Breast epithelium (tissue), 4 donors: ENCODE measurements at regions not wholly inside any gene's neighbourhood (a gene's known extent, or its start where the extent isn't known, plus 50 kb on each side); places are given as distances from the start of the nearest gene placed in this dataset.
A peak's percentile ranks its signal among the peaks of the same experiment; 100 is the strongest.

ENCODE experiments used
- DNase-seq, 2 donors: peaks; one replicate each; pipeline ENCODE4 v3.0.0-alpha.2; 2019; ENCODE audit warnings: low spot score in 2 of 2
- H3K27ac ChIP-seq, 2 donors: fragments of 200-600 bp; sonication (generic) in 1 of 2; one replicate each; pipeline ENCODE4 v1.5.1; 2016 to 2019; ENCODE audit warnings: mild to moderate bottlenecking in 1 of 2
- H3K27me3 ChIP-seq, 2 donors: fragments of 200-600 bp; sonication (generic) in 1 of 2; one replicate each; pipeline versions ENCODE4 v1.5.1 to v1.6.0; 2017 to 2019; ENCODE audit warnings: control low read depth in 1 of 2, mild to moderate bottlenecking in 1 of 2
- H3K36me3 ChIP-seq: fragments of 200-600 bp; one replicate; pipeline ENCODE4 v1.5.1; 2019
- H3K4me1 ChIP-seq, 2 donors: fragments of 200-600 bp; sonication (generic); one replicate each; pipeline ENCODE4 v1.5.1; 2016 to 2019; ENCODE audit warnings: control low read depth in 1 of 2
- H3K4me3 ChIP-seq, 3 donors: fragments of 200-600 bp; sonication (generic); 1 replicate in 2 of 3; 2 replicates in 1 of 3; pipeline ENCODE4 v1.5.1; 2016 to 2019; ENCODE audit warnings: mild to moderate bottlenecking in 3 of 3, moderate library complexity in 2 of 3
- H3K9me3 ChIP-seq, 2 donors: fragments of 200-600 bp; sonication (generic) in 1 of 2; one replicate each; pipeline ENCODE4 v1.5.1; 2016 to 2019; ENCODE audit warnings: control low read depth in 1 of 2
- POLR2A ChIP-seq: fragments of 450-650 bp; IDR thresholded peaks from one replicate; pipeline ENCODE4 v1.6.1; 2016; ENCODE audit warnings: antibody characterized with exemption, mild to moderate bottlenecking, moderate library complexity
- POLR2AphosphoS5 ChIP-seq, 3 donors: sonication (generic); formaldehyde crosslinking; IDR thresholded peaks; one replicate each; pipeline ENCODE4 v1.6.1; 2017; ENCODE audit warnings: antibody characterized with exemption in 3 of 3
- intact Hi-C: fragments of 100-400 bp; cut with DNase I; formaldehyde crosslinking; loops from one replicate; pipeline ENCODE4 v1.15.1; 2023; ENCODE audit warnings: low total_unique reads
- TF ChIP-seq, protein P1 (sequence below), 3 donors: fragments of 450-650 bp; IDR thresholded peaks; one replicate each; pipeline ENCODE4 v1.5.1; 2016 to 2017; ENCODE audit warnings: antibody characterized with exemption in 3 of 3, mild to moderate bottlenecking in 3 of 3, moderate library complexity in 3 of 3

GRCh38 chr4:117793845-117794480 is 240.3 kb upstream of the NDST3 start:
- DNase-seq, result no peak
- Histone ChIP-seq H3K27ac (peak overlapping the region in 1 of 2 donors; percentile 6), H3K4me1 (no peaks in the 10 kb centered on the region), H3K9me3 (no peaks in the 10 kb centered on the region), H3K27me3 (no peaks in the 10 kb centered on the region), H3K36me3 (no peaks in the 10 kb centered on the region), H3K4me3 (no peak overlapping the region)
- TF ChIP-seq, protein P1, sequence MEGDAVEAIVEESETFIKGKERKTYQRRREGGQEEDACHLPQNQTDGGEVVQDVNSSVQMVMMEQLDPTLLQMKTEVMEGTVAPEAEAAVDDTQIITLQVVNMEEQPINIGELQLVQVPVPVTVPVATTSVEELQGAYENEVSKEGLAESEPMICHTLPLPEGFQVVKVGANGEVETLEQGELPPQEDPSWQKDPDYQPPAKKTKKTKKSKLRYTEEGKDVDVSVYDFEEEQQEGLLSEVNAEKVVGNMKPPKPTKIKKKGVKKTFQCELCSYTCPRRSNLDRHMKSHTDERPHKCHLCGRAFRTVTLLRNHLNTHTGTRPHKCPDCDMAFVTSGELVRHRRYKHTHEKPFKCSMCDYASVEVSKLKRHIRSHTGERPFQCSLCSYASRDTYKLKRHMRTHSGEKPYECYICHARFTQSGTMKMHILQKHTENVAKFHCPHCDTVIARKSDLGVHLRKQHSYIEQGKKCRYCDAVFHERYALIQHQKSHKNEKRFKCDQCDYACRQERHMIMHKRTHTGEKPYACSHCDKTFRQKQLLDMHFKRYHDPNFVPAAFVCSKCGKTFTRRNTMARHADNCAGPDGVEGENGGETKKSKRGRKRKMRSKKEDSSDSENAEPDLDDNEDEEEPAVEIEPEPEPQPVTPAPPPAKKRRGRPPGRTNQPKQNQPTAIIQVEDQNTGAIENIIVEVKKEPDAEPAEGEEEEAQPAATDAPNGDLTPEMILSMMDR (IDR thresholded peaks at IDR 0.05), result no peak
- TF ChIP-seq POLR2A (no peak), POLR2AphosphoS5 (IDR thresholded peaks at IDR 0.05) (no peak)
- intact Hi-C loops, result no loop called here

GRCh38 chr4:117796677-117797076 is 237.6 kb upstream of the NDST3 start:
- Histone ChIP-seq H3K4me3 (no peak overlapping the region), H3K27me3 (no peaks in the 10 kb centered on the region), H3K36me3 (no peaks in the 10 kb centered on the region), H3K27ac (no peak overlapping the region), H3K4me1 (no peaks in the 10 kb centered on the region), H3K9me3 (no peaks in the 10 kb centered on the region)
- TF ChIP-seq, protein P1 (IDR thresholded peaks at IDR 0.05), result no peak
- TF ChIP-seq POLR2AphosphoS5 (IDR thresholded peaks at IDR 0.05) (no peak), POLR2A (no peak)
- intact Hi-C loops, result no loop called here
- no peak for DNase-seq

DNA sequence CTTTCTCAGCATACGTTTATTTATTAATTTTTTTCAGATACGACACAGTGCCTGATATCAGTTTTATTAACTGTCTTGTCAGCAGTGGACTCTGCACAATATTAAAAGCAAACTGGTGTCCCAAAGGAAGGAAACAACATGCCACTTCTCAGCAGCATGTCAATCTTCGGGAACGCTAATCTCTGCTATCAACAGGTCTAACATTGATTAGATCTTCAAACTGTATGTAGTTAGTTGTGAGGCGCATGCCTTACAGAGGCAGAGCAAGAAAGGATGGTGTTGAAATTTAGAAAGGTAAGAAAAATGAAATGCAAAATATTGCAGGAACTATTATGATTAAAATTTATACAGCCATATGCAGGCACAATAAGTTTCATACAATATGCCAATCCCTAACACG is 233.7 kb upstream of the NDST3 start:
- no peak for TF ChIP-seq POLR2AphosphoS5 (IDR thresholded peaks at IDR 0.05)
- no peaks in the 10 kb centered on the region for H3K9me3 ChIP-seq
- H3K27ac ChIP-seq, result no peak overlapping the region
- H3K4me1 ChIP-seq, result no peaks in the 10 kb centered on the region
- H3K36me3 ChIP-seq, result no peaks in the 10 kb centered on the region
- no peak overlapping the region for H3K4me3 ChIP-seq
- intact Hi-C loops, result loop anchor here (5.0 kb wide), 1 partner anchor 1233 kb away; no protein-coding TSS in a partner anchor
- no peak for DNase-seq
- H3K27me3 ChIP-seq, result no peaks in the 10 kb centered on the region

- Histone ChIP-seq H3K9me3 (no peaks in the 10 kb centered on the region), H3K4me3 (no peak overlapping the region), H3K27ac (no peak overlapping the region), H3K27me3 (no peaks in the 10 kb centered on the region), H3K36me3 (no peaks in the 10 kb centered on the region), H3K4me1 (no peaks in the 10 kb centered on the region)
- TF ChIP-seq POLR2AphosphoS5 (IDR thresholded peaks at IDR 0.05) (no peak), POLR2A (no peak)
- TF ChIP-seq, protein P1 (IDR thresholded peaks at IDR 0.05), result no peak
- intact Hi-C loops, result loop anchor here (5.0 kb wide), 1 partner anchor 1234 kb away; no protein-coding TSS in a partner anchor
- DNase-seq, result no peak
Observed at GRCh38 chr4:117801756-117802155, 232.5 kb upstream of the NDST3 start.

GRCh38 chr4:117811731-117812130 is 222.6 kb upstream of the NDST3 start:
- intact Hi-C loops, result no loop called here

More at GRCh38 chr4:117811731-117812130, 222.6 kb upstream of the NDST3 start:
- Histone ChIP-seq H3K27ac (no peak overlapping the region), H3K36me3 (no peaks in the 10 kb centered on the region), H3K4me3 (no peak overlapping the region), H3K27me3 (no peaks in the 10 kb centered on the region), H3K4me1 (no peaks in the 10 kb centered on the region), H3K9me3 (no peaks in the 10 kb centered on the region)
- DNase-seq, result no peak
- TF ChIP-seq, protein P1 (IDR thresholded peaks at IDR 0.05), result no peak
- TF ChIP-seq POLR2AphosphoS5 (IDR thresholded peaks at IDR 0.05), result no peak
- TF ChIP-seq POLR2A, result no peak
